Non-pigmented ciliary epithelial cell (primary cell): ENCODE measurements at regions not wholly inside any gene's neighbourhood (a gene's known extent, or its start where the extent isn't known, plus 50 kb on each side); places are given as distances from the start of the nearest gene placed in this dataset.

ENCODE experiments used
- DNase-seq: peaks from one replicate; pipeline ENCODE4 v3.0.0-alpha.2; 2010; ENCODE audit warnings: low read depth

GRCh38 chr2:217722883-217723472 is 279.8 kb downstream of the TNS1 start:
- DNase-seq = peak; percentile 53

GRCh38 chr2:217717646-217718045 is 285.1 kb downstream of the TNS1 start:
- no peak for DNase-seq

- DNase-seq = no peak
Measured at GRCh38 chr2:217715484-217715883, 287.3 kb downstream of the TNS1 start.

GRCh38 chr2:217714287-217714751 is 288.5 kb downstream of the TNS1 start:
- DNase-seq = no peak

- no peak for DNase-seq
Measured at GRCh38 chr2:217713395-217714286, 289.2 kb downstream of the TNS1 start.

GRCh38 chr2:217712431-217712830 is 290.4 kb downstream of the TNS1 start:
- DNase-seq = no peak

GRCh38 chr2:217711188-217711587 is 291.6 kb downstream of the TNS1 start:
- peak; percentile 30 for DNase-seq

- DNase-seq = peak; percentile 59
Measured at GRCh38 chr2:217710211-217710765, 292.5 kb downstream of the TNS1 start.

- DNase-seq = no peak
Measured at GRCh38 chr2:217709478-217710210, 293.2 kb downstream of the TNS1 start.

- no peak for DNase-seq
Measured at GRCh38 chr2:217707131-217707611, 295.6 kb downstream of the TNS1 start.

- no peak for DNase-seq
Measured at GRCh38 chr2:217706513-217706912, 296.3 kb downstream of the TNS1 start.

- DNase-seq = no peak
Measured at GRCh38 chr2:217706095-217706494, 296.7 kb downstream of the TNS1 start.

- DNase-seq = no peak
Measured at GRCh38 chr2:217705461-217705860, 297.3 kb downstream of the TNS1 start.

GRCh38 chr2:217703999-217704398 is 298.8 kb downstream of the TNS1 start:
- no peak for DNase-seq

GRCh38 chr2:217703102-217703501 is 299.7 kb downstream of the TNS1 start:
- no peak for DNase-seq

GRCh38 chr2:217701622-217702021 is 301.2 kb downstream of the TNS1 start:
- no peak for DNase-seq

GRCh38 chr2:217698691-217699090 is 304.1 kb downstream of the TNS1 start:
- DNase-seq = no peak

- peak; percentile 78 for DNase-seq
Measured at GRCh38 chr2:217695033-217695520, 307.7 kb downstream of the TNS1 start.

- no peak for DNase-seq
Measured at GRCh38 chr2:217694291-217694690, 308.5 kb downstream of the TNS1 start.

GRCh38 chr2:217693363-217693762 is 309.4 kb downstream of the TNS1 start:
- no peak for DNase-seq

GRCh38 chr2:217691920-217692666 is 310.7 kb downstream of the TNS1 start:
- no peak for DNase-seq
